Skeletal muscle satellite cell (primary cell): ENCODE measurements at regions not wholly inside any gene's neighbourhood (a gene's known extent, or its start where the extent isn't known, plus 50 kb on each side); places are given as distances from the start of the nearest gene placed in this dataset.
"Not testable (repeated sequence)": the region's sequence is repeated elsewhere in the genome, so short reads cannot be mapped to it uniquely, and the experiment has no call there.

Experiments used
- H3K27me3 ChIP-seq: 2 replicates; pipeline ENCODE4 v1.7.0; 2013; ENCODE audit warnings: low read length; ENCODE audit not compliant: control insufficient read depth, insufficient read depth
- H3K36me3 ChIP-seq: 2 replicates; pipeline ENCODE4 v1.7.0; 2013; ENCODE audit warnings: mild to moderate bottlenecking, control low read depth, low read length; ENCODE audit not compliant: insufficient read depth
- H3K4me1 ChIP-seq: 2 replicates; pipeline ENCODE4 v1.7.0; 2013; ENCODE audit warnings: low read length; ENCODE audit not compliant: control insufficient read depth, insufficient read depth
- H3K4me2 ChIP-seq: 2 replicates; pipeline ENCODE4 v1.7.0; 2013; ENCODE audit warnings: mild to moderate bottlenecking, low read length
- H3K4me3 ChIP-seq: 2 replicates; pipeline ENCODE4 v1.7.0; 2013; ENCODE audit warnings: low read length
- H3K9ac ChIP-seq: 2 replicates; pipeline ENCODE4 v1.7.0; 2013; ENCODE audit warnings: mild to moderate bottlenecking, low read depth, low read length, moderate library complexity
- H3K9me3 ChIP-seq: replicated peaks from 2 replicates; pipeline ENCODE4 v1.7.0; 2013; ENCODE audit warnings: mild to moderate bottlenecking, control low read depth, low read length

GRCh38 chr14:65170768-65171507 lies 68.6 kb upstream of the MAX start:
- H3K9ac ChIP-seq = peak overlapping the region; percentile 65
- H3K4me1 ChIP-seq = peaks cover 24% of the 10 kb centered on the region
- no peaks in the 10 kb centered on the region for H3K36me3 ChIP-seq
- H3K27me3 ChIP-seq = no peaks in the 10 kb centered on the region
- H3K4me2 ChIP-seq = peak overlapping the region; percentile 83
- peak overlapping the region; percentile 64 for H3K4me3 ChIP-seq
- H3K9me3 ChIP-seq = no peaks in the 10 kb centered on the region

GRCh38 chr14:65173973-65174693 lies 71.8 kb upstream of the MAX start:
- Histone ChIP-seq H3K9ac (no peak overlapping the region), H3K4me2 (no peak overlapping the region), H3K4me1 (peaks cover 20% of the 10 kb centered on the region), H3K27me3 (no peaks in the 10 kb centered on the region), H3K4me3 (no peak overlapping the region), H3K9me3 (no peaks in the 10 kb centered on the region), H3K36me3 (no peaks in the 10 kb centered on the region)

GRCh38 chr14:65174783-65175182 lies 72.5 kb upstream of the MAX start:
- Histone ChIP-seq H3K4me2 (no peak overlapping the region), H3K9me3 (no peaks in the 10 kb centered on the region), H3K4me1 (peaks cover 15% of the 10 kb centered on the region), H3K4me3 (no peak overlapping the region), H3K36me3 (no peaks in the 10 kb centered on the region), H3K9ac (no peak overlapping the region), H3K27me3 (no peaks in the 10 kb centered on the region)

GRCh38 chr14:65177551-65177950 lies 75.2 kb upstream of the MAX start:
- no peaks in the 10 kb centered on the region for H3K27me3 ChIP-seq
- peaks cover 12% of the 10 kb centered on the region for H3K4me1 ChIP-seq
- H3K4me3 ChIP-seq = no peak overlapping the region
- no peak overlapping the region for H3K4me2 ChIP-seq
- H3K9me3 ChIP-seq = no peaks in the 10 kb centered on the region
- H3K9ac ChIP-seq = no peak overlapping the region
- H3K36me3 ChIP-seq = no peaks in the 10 kb centered on the region

- H3K36me3 ChIP-seq, H3K27me3 ChIP-seq, H3K4me3 ChIP-seq, H3K9me3 ChIP-seq, H3K9ac ChIP-seq, H3K4me2 ChIP-seq: not testable (repeated sequence)
- H3K4me1 ChIP-seq = peaks cover 17% of the 10 kb centered on the region
These were observed 76.9 kb upstream of the MAX start for GRCh38 chr14:65179231-65179630.

- no peak overlapping the region for H3K9ac ChIP-seq
- peaks cover 18% of the 10 kb centered on the region for H3K4me1 ChIP-seq
- H3K9me3 ChIP-seq = no peaks in the 10 kb centered on the region
- H3K36me3 ChIP-seq = no peaks in the 10 kb centered on the region
- H3K4me2 ChIP-seq = peak overlapping the region; percentile 38
- no peaks in the 10 kb centered on the region for H3K27me3 ChIP-seq
- peak overlapping the region; percentile 0 for H3K4me3 ChIP-seq
These were observed 77.8 kb upstream of the MAX start for GRCh38 chr14:65179918-65180724.

GRCh38 chr14:65180725-65181025 lies 78.4 kb upstream of the MAX start:
- Histone ChIP-seq H3K4me3 (peak overlapping the region; percentile 0), H3K36me3 (no peaks in the 10 kb centered on the region), H3K9ac (no peak overlapping the region), H3K4me2 (peak overlapping the region; percentile 38), H3K4me1 (peaks cover 18% of the 10 kb centered on the region), H3K9me3 (no peaks in the 10 kb centered on the region), H3K27me3 (no peaks in the 10 kb centered on the region)

GRCh38 chr14:65184032-65184764 lies 81.9 kb upstream of the MAX start:
- no peaks in the 10 kb centered on the region for H3K36me3 ChIP-seq
- H3K4me2 ChIP-seq = no peak overlapping the region
- H3K4me1 ChIP-seq = peaks cover 18% of the 10 kb centered on the region
- no peak overlapping the region for H3K9ac ChIP-seq
- no peaks in the 10 kb centered on the region for H3K27me3 ChIP-seq
- H3K4me3 ChIP-seq = no peak overlapping the region
- H3K9me3 ChIP-seq = no peaks in the 10 kb centered on the region

GRCh38 chr14:65185829-65186228 lies 83.5 kb upstream of the MAX start:
- no peak overlapping the region for H3K9ac ChIP-seq
- no peak overlapping the region for H3K4me3 ChIP-seq
- no peaks in the 10 kb centered on the region for H3K36me3 ChIP-seq
- no peaks in the 10 kb centered on the region for H3K27me3 ChIP-seq
- peaks cover 6% of the 10 kb centered on the region for H3K4me1 ChIP-seq
- no peak overlapping the region for H3K4me2 ChIP-seq
- no peaks in the 10 kb centered on the region for H3K9me3 ChIP-seq

GRCh38 chr14:65186951-65187350 lies 84.6 kb upstream of the MAX start:
- Histone ChIP-seq H3K9me3 (no peaks in the 10 kb centered on the region), H3K4me1 (peaks cover 6% of the 10 kb centered on the region), H3K4me2 (no peak overlapping the region), H3K4me3 (no peak overlapping the region), H3K36me3 (no peaks in the 10 kb centered on the region), H3K27me3 (no peaks in the 10 kb centered on the region), H3K9ac (no peak overlapping the region)

GRCh38 chr14:65187421-65188049 lies 85.2 kb upstream of the MAX start:
- no peak overlapping the region for H3K4me3 ChIP-seq
- peaks cover 6% of the 10 kb centered on the region for H3K4me1 ChIP-seq
- no peak overlapping the region for H3K9ac ChIP-seq
- no peaks in the 10 kb centered on the region for H3K9me3 ChIP-seq
- no peaks in the 10 kb centered on the region for H3K27me3 ChIP-seq
- H3K36me3 ChIP-seq = no peaks in the 10 kb centered on the region
- no peak overlapping the region for H3K4me2 ChIP-seq
